ENCODE measurements at regions not wholly inside any gene's neighbourhood (a gene's known extent, or its start where the extent isn't known, plus 50 kb on each side); places are given as distances from the start of the nearest gene placed in this dataset.

GRCh38 chr1:193677874-193678273, 491.5 kb upstream of the B3GALT2 start:
- no peak for DNase-seq

- no peak for DNase-seq
These were observed 490.7 kb upstream of the B3GALT2 start for GRCh38 chr1:193676996-193677549.

GRCh38 chr1:193674292-193674944, 488.0 kb upstream of the B3GALT2 start:
- DNase-seq, result no peak

- DNase-seq, result no peak
These were observed 480.2 kb upstream of the B3GALT2 start for GRCh38 chr1:193666485-193667083.

- DNase-seq, result no peak
These were observed 477.6 kb upstream of the B3GALT2 start for GRCh38 chr1:193663965-193664364.

- no peak for DNase-seq
These were observed 475.6 kb upstream of the B3GALT2 start for GRCh38 chr1:193662030-193662429.

GRCh38 chr1:193661385-193661784, 475.0 kb upstream of the B3GALT2 start:
- no peak for DNase-seq

- no peak for DNase-seq
These were observed 474.0 kb upstream of the B3GALT2 start for GRCh38 chr1:193660428-193660827.

GRCh38 chr1:193658691-193659090, 472.3 kb upstream of the B3GALT2 start:
- DNase-seq, result no peak

- no peak for DNase-seq
These were observed 471.7 kb upstream of the B3GALT2 start for GRCh38 chr1:193658081-193658480.

GRCh38 chr1:193657552-193657951, 471.1 kb upstream of the B3GALT2 start:
- DNase-seq, result no peak

- no peak for DNase-seq
These were observed 470.4 kb upstream of the B3GALT2 start for GRCh38 chr1:193656841-193657240.

GRCh38 chr1:193654951-193655735, 468.7 kb upstream of the B3GALT2 start:
- DNase-seq, result no peak

- no peak for DNase-seq
These were observed 463.2 kb upstream of the B3GALT2 start for GRCh38 chr1:193649587-193649986.

GRCh38 chr1:193634876-193635275, 448.5 kb upstream of the B3GALT2 start:
- no peak for DNase-seq

GRCh38 chr1:193634470-193634869, 448.1 kb upstream of the B3GALT2 start:
- no peak for DNase-seq

GRCh38 chr1:193633991-193634390, 447.6 kb upstream of the B3GALT2 start:
- DNase-seq, result no peak

GRCh38 chr1:193633093-193633492, 446.7 kb upstream of the B3GALT2 start:
- no peak for DNase-seq

- no peak for DNase-seq
These were observed 444.9 kb upstream of the B3GALT2 start for GRCh38 chr1:193631306-193631705.

- no peak for DNase-seq
These were observed 443.5 kb upstream of the B3GALT2 start for GRCh38 chr1:193629875-193630274.

- no peak for DNase-seq
These were observed 440.3 kb upstream of the B3GALT2 start for GRCh38 chr1:193626695-193627094.

- no peak for DNase-seq
These were observed 438.8 kb upstream of the B3GALT2 start for GRCh38 chr1:193625255-193625654.

- DNase-seq, result no peak
These were observed 433.5 kb upstream of the B3GALT2 start for GRCh38 chr1:193619911-193620310.
